ENCODE measurements at regions not wholly inside any gene's neighbourhood (a gene's known extent, or its start where the extent isn't known, plus 50 kb on each side); places are given as distances from the start of the nearest gene placed in this dataset.

DNA sequence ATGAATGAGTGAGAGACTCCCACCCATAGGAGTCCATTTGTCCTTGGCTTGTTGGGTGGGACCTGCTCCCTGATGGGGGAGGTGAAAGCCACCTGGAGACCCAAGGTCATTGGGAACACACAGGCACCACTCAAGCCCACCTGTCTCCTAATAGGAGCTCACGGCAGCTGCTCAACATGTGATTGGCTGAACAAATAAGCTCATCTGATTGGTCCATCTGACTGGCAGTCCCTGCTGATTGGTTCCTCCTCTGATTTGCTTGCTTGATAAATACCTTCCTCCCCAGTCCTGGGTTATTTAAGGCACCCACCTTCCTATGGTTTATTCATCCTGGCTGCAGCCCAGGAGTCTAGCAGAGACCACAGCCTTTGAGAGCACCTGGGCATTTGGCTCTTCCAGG is 502.9 kb downstream of the PTPRU start:
- no peaks in the 10 kb centered on the region for H3K9me2 ChIP-seq (replicated peaks; ENCODE audit: control insufficient read depth, low read length)
- no peaks in the 10 kb centered on the region for H3K27me3 ChIP-seq (ENCODE audit: control insufficient read depth, low read length)
- no peaks in the 10 kb centered on the region for H4K20me1 ChIP-seq (ENCODE audit: control insufficient read depth, insufficient read depth, low read depth, low read length)
- no peak overlapping the region for H3K4me2 ChIP-seq (ENCODE audit: low read length)
- no peaks in the 10 kb centered on the region for H3K9me3 ChIP-seq (ENCODE audit: control insufficient read depth, insufficient read depth, low read length)
- no peak overlapping the region for H3K4me3 ChIP-seq (ENCODE audit: low read length)
- H3F3A ChIP-seq (ENCODE audit: control insufficient read depth, insufficient read depth), result no peaks in the 10 kb centered on the region
- H3K27ac ChIP-seq (ENCODE audit: low read depth, low read length), result no peak overlapping the region
- no peaks in the 10 kb centered on the region for H3K36me3 ChIP-seq (ENCODE audit: control insufficient read depth, low read length)
- no peaks in the 10 kb centered on the region for H3K79me2 ChIP-seq (ENCODE audit: control insufficient read depth, low read length)
- TF ChIP-seq EZH2phosphoT487 (IDR thresholded peaks at IDR 0.05; ENCODE audit: borderline replicate concordance, low read length), result no peak
- TF ChIP-seq, protein P1, sequence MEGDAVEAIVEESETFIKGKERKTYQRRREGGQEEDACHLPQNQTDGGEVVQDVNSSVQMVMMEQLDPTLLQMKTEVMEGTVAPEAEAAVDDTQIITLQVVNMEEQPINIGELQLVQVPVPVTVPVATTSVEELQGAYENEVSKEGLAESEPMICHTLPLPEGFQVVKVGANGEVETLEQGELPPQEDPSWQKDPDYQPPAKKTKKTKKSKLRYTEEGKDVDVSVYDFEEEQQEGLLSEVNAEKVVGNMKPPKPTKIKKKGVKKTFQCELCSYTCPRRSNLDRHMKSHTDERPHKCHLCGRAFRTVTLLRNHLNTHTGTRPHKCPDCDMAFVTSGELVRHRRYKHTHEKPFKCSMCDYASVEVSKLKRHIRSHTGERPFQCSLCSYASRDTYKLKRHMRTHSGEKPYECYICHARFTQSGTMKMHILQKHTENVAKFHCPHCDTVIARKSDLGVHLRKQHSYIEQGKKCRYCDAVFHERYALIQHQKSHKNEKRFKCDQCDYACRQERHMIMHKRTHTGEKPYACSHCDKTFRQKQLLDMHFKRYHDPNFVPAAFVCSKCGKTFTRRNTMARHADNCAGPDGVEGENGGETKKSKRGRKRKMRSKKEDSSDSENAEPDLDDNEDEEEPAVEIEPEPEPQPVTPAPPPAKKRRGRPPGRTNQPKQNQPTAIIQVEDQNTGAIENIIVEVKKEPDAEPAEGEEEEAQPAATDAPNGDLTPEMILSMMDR (IDR thresholded peaks at IDR 0.05; ENCODE audit: low read depth, low read length, poor library complexity, severe bottlenecking), result no peak
- H3K4me1 ChIP-seq (ENCODE audit: control insufficient read depth, low read length), result no peaks in the 10 kb centered on the region

DNA sequence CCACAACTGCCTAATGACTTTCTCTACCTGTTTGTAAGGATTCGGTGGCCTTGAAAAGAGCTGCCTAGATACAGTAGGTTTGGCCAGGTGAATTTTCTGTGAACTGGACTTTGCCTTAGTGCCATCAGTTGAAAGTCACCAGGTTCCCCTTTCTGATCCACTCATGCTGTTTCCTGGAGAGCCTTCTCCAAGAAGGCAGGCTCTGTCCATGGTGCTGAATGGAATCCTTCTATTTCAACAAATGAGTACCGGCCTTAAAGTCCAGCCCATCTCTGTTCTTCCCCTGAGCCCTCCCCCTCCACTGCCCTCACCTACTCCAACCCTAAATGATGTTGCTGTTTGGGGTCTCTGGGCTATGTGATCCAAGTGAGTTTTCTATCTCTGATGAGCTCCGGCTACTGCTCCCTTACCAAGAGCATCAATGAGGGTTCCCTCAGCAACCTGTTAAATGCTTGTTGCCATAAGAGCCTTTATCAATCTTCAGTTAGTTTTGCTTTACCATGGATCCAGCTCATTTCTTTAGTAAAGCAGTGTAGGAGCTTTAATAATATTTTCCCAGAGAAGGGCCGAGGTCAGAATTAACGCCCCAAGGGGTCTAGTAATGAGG is 500.4 kb downstream of the PTPRU start:
- Histone ChIP-seq H3K9me2 (replicated peaks; ENCODE audit: control insufficient read depth, low read length) (no peaks in the 10 kb centered on the region), H4K20me1 (ENCODE audit: control insufficient read depth, insufficient read depth, low read depth, low read length) (no peaks in the 10 kb centered on the region), H3K4me3 (ENCODE audit: low read length) (no peak overlapping the region), H3K27ac (ENCODE audit: low read depth, low read length) (no peak overlapping the region), H3K4me2 (ENCODE audit: low read length) (no peak overlapping the region), H3K79me2 (ENCODE audit: control insufficient read depth, low read length) (no peaks in the 10 kb centered on the region), H3K4me1 (ENCODE audit: control insufficient read depth, low read length) (no peaks in the 10 kb centered on the region), H3K27me3 (ENCODE audit: control insufficient read depth, low read length) (no peaks in the 10 kb centered on the region), H3K9me3 (ENCODE audit: control insufficient read depth, insufficient read depth, low read length) (no peaks in the 10 kb centered on the region), H3K36me3 (ENCODE audit: control insufficient read depth, low read length) (no peaks in the 10 kb centered on the region), H3F3A (ENCODE audit: control insufficient read depth, insufficient read depth) (no peaks in the 10 kb centered on the region)
- TF ChIP-seq EZH2phosphoT487 (IDR thresholded peaks at IDR 0.05; ENCODE audit: borderline replicate concordance, low read length), result no peak
- TF ChIP-seq, protein P1 (IDR thresholded peaks at IDR 0.05; ENCODE audit: low read depth, low read length, poor library complexity, severe bottlenecking), result no peak

DNA sequence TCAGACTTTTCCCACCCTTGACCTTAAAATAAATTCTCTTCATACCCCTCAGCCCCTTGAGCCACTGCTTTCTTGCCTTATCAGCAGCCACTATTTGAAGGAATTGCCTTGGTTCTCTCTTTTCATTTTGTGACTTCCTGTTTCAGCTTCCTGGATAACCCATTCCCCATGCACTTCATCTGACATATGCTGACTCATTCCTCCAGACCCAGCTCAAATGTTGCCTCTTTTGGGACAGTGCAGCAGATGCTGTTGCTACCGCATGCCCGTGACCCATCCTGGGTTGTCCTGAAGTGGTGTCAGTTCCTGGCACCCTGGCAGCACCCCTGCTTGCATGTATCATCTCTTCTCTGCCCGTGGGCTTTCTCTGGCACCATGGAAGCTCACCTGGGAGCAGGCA is 496.1 kb downstream of the PTPRU start:
- TF ChIP-seq, protein P1 (IDR thresholded peaks at IDR 0.05; ENCODE audit: low read depth, low read length, poor library complexity, severe bottlenecking), result no peak
- no peak for TF ChIP-seq EZH2phosphoT487 (IDR thresholded peaks at IDR 0.05; ENCODE audit: borderline replicate concordance, low read length)
- no peaks in the 10 kb centered on the region for H3K4me1 ChIP-seq (ENCODE audit: control insufficient read depth, low read length)
- no peak overlapping the region for H3K4me3 ChIP-seq (ENCODE audit: low read length)
- no peaks in the 10 kb centered on the region for H3K79me2 ChIP-seq (ENCODE audit: control insufficient read depth, low read length)
- H3K9me2 ChIP-seq (replicated peaks; ENCODE audit: control insufficient read depth, low read length), result no peaks in the 10 kb centered on the region
- H3F3A ChIP-seq (ENCODE audit: control insufficient read depth, insufficient read depth), result no peaks in the 10 kb centered on the region
- H3K4me2 ChIP-seq (ENCODE audit: low read length), result no peak overlapping the region
- H3K27me3 ChIP-seq (ENCODE audit: control insufficient read depth, low read length), result no peaks in the 10 kb centered on the region
- H4K20me1 ChIP-seq (ENCODE audit: control insufficient read depth, insufficient read depth, low read depth, low read length), result no peaks in the 10 kb centered on the region
- no peaks in the 10 kb centered on the region for H3K36me3 ChIP-seq (ENCODE audit: control insufficient read depth, low read length)
- no peaks in the 10 kb centered on the region for H3K9me3 ChIP-seq (ENCODE audit: control insufficient read depth, insufficient read depth, low read length)
- H3K27ac ChIP-seq (ENCODE audit: low read depth, low read length), result no peak overlapping the region
